ENCODE measurements at regions not wholly inside any gene's neighbourhood (a gene's known extent, or its start where the extent isn't known, plus 50 kb on each side); places are given as distances from the start of the nearest gene placed in this dataset.

- Histone ChIP-seq H3K27ac (ENCODE audit: low read length) (no peak overlapping the region), H3K27me3 (ENCODE audit: control insufficient read depth, insufficient read depth, low read length) (no peaks in the 10 kb centered on the region; the same call in 1 of the 2 replicates), H3K4me3 (ENCODE audit: low read depth in 2 of 2, low read length in 2 of 2) (no peak overlapping the region), H3K4me1 (ENCODE audit: control insufficient read depth, insufficient read depth, low read length) (no peaks in the 10 kb centered on the region), H3K36me3 (ENCODE audit: control insufficient read depth, insufficient read depth, low read length) (no peaks in the 10 kb centered on the region), H3K9me3 (ENCODE audit: control insufficient read depth, insufficient read depth, low read depth, low read length) (no peaks in the 10 kb centered on the region)
- no TSS peak for BruUV-seq (replicated peaks)
- intact Hi-C loops (cut with micrococcal nuclease; ENCODE audit: unreplicated experiment) (no loop called here), in situ Hi-C loops (cut with HindIII; ENCODE audit: low pct_unique_long_range_greater_than_20kb, low sequenced_read_pairs) (no loop called here)
- ATAC-seq (no peak), DNase-seq (ENCODE audit: low read depth, low spot score) (no peak)
- TF ChIP-seq POLR2AphosphoS5 (IDR thresholded peaks at IDR 0.05; ENCODE audit: low read depth, low read length) (no peak), SIN3A (IDR thresholded peaks at IDR 0.05; ENCODE audit: borderline replicate concordance, insufficient read depth, low read depth, low read length) (no peak), TCF7L2 (IDR thresholded peaks at IDR 0.05; ENCODE audit: low read depth, low read length) (no peak), REST (IDR thresholded peaks at IDR 0.05; ENCODE audit: insufficient read depth in 1 of 2, low read depth in 2 of 2, low read length in 1 of 2) (no peak), CTCF (IDR thresholded peaks at IDR 0.05) (no peak)
- ChIA-PET POLR2A (no interaction called here), CTCF (no interaction called here)
Observed at GRCh38 chr11:133724116-133724515, 121.2 kb downstream of the SPATA19 start.

GRCh38 chr11:133723056-133723455, 122.3 kb downstream of the SPATA19 start:
- ChIA-PET CTCF (no interaction called here), POLR2A (no interaction called here)
- ATAC-seq (no peak), DNase-seq (ENCODE audit: low read depth, low spot score) (no peak)
- H3K27ac ChIP-seq (ENCODE audit: low read length): no peak overlapping the region
- no peaks in the 10 kb centered on the region for H3K9me3 ChIP-seq (ENCODE audit: control insufficient read depth, insufficient read depth, low read depth, low read length)
- intact Hi-C loops (cut with micrococcal nuclease; ENCODE audit: unreplicated experiment) (no loop called here), in situ Hi-C loops (cut with HindIII; ENCODE audit: low pct_unique_long_range_greater_than_20kb, low sequenced_read_pairs) (no loop called here)
- H3K4me1 ChIP-seq (ENCODE audit: control insufficient read depth, insufficient read depth, low read length): no peaks in the 10 kb centered on the region
- H3K27me3 ChIP-seq (ENCODE audit: control insufficient read depth, insufficient read depth, low read length): no peaks in the 10 kb centered on the region; the same call in 1 of the 2 replicates
- H3K4me3 ChIP-seq (ENCODE audit: low read depth in 2 of 2, low read length in 2 of 2): no peak overlapping the region
- BruUV-seq (replicated peaks): no TSS peak
- H3K36me3 ChIP-seq (ENCODE audit: control insufficient read depth, insufficient read depth, low read length): no peaks in the 10 kb centered on the region
- TF ChIP-seq TCF7L2 (IDR thresholded peaks at IDR 0.05; ENCODE audit: low read depth, low read length): no peak
- no peak for TF ChIP-seq SIN3A (IDR thresholded peaks at IDR 0.05; ENCODE audit: borderline replicate concordance, insufficient read depth, low read depth, low read length)
- no peak for TF ChIP-seq CTCF (IDR thresholded peaks at IDR 0.05)
- TF ChIP-seq POLR2AphosphoS5 (IDR thresholded peaks at IDR 0.05; ENCODE audit: low read depth, low read length): no peak
- TF ChIP-seq REST (IDR thresholded peaks at IDR 0.05; ENCODE audit: insufficient read depth in 1 of 2, low read depth in 2 of 2, low read length in 1 of 2): no peak

All from Panc1 (cell line).